Astrocyte (in vitro differentiated cells and primary cell): ENCODE measurements at regions not wholly inside any gene's neighbourhood (a gene's known extent, or its start where the extent isn't known, plus 50 kb on each side); places are given as distances from the start of the nearest gene placed in this dataset.

ENCODE experiments used
- DNase-seq: peaks from one replicate; pipeline ENCODE4 v3.0.0-alpha.2; 2010; ENCODE audit warnings: low read depth
- FAIRE-seq: peaks from 2 replicates; lab custom pipeline; 2011; peaks lifted over from hg19 to GRCh38; lab: Jason Lieb, UNC
- H2AFZ ChIP-seq: 2 replicates; pipeline ENCODE4 v1.6.0; 2012; ENCODE audit warnings: low read depth, low read length, inconsistent platforms
- H3K27ac ChIP-seq: 2 replicates; pipeline ENCODE4 v1.5.1; 2011; ENCODE audit warnings: low read depth, low read length, inconsistent platforms
- H3K27me3 ChIP-seq: 2 replicates; pipeline ENCODE4 v1.6.0; 2011; ENCODE audit warnings: low read length, inconsistent platforms; ENCODE audit not compliant: insufficient read depth
- H3K36me3 ChIP-seq: 2 replicates; pipeline ENCODE4 v1.5.1; 2011; ENCODE audit warnings: low read length, inconsistent platforms; ENCODE audit not compliant: insufficient read depth
- H3K4me1 ChIP-seq: 2 replicates; pipeline ENCODE4 v1.5.1; 2011; ENCODE audit warnings: low read length, inconsistent platforms; ENCODE audit not compliant: insufficient read depth
- H3K4me2 ChIP-seq: 2 replicates; pipeline ENCODE4 v1.6.0; 2012; ENCODE audit warnings: low read length, inconsistent platforms
- H3K4me3 ChIP-seq: 2 replicates; pipeline ENCODE4 v1.5.1; 2011; ENCODE audit warnings: low read depth, mild to moderate bottlenecking, low read length, inconsistent platforms; ENCODE audit not compliant: insufficient read depth
- H3K79me2 ChIP-seq: 2 replicates; pipeline ENCODE4 v1.6.0; 2012; ENCODE audit warnings: mild to moderate bottlenecking, low read length, inconsistent platforms; ENCODE audit not compliant: insufficient read depth
- H3K9ac ChIP-seq: 2 replicates; pipeline ENCODE4 v1.6.0; 2012; ENCODE audit warnings: mild to moderate bottlenecking, low read length, inconsistent platforms
- H3K9me3 ChIP-seq: 2 replicates; pipeline ENCODE4 v1.5.1; 2012; ENCODE audit warnings: low read depth, mild to moderate bottlenecking, low read length, inconsistent platforms; ENCODE audit not compliant: insufficient read depth
- H4K20me1 ChIP-seq: 2 replicates; pipeline ENCODE4 v1.6.0; 2012; ENCODE audit warnings: low read length, inconsistent platforms; ENCODE audit not compliant: insufficient read depth
- H3K27ac Mint-ChIP-seq: one replicate; pipeline ENCODE4 v1.8.0; 2021; ENCODE audit warnings: mild to moderate bottlenecking, mixed read lengths; ENCODE audit not compliant: unreplicated experiment
- H3K27me3 Mint-ChIP-seq: one replicate; pipeline ENCODE4 v1.8.0; 2021; ENCODE audit warnings: low read depth, mixed read lengths; ENCODE audit not compliant: unreplicated experiment
- H3K36me3 Mint-ChIP-seq: one replicate; pipeline ENCODE4 v1.8.0; 2021; ENCODE audit warnings: low read depth, mixed read lengths; ENCODE audit not compliant: unreplicated experiment
- H3K4me1 Mint-ChIP-seq: one replicate; pipeline ENCODE4 v1.8.0; 2021; ENCODE audit warnings: low read depth, mixed read lengths; ENCODE audit not compliant: unreplicated experiment
- H3K4me3 Mint-ChIP-seq: one replicate; pipeline ENCODE4 v1.8.0; 2021; ENCODE audit warnings: mild to moderate bottlenecking, moderate library complexity, mixed read lengths; ENCODE audit not compliant: unreplicated experiment
- H3K9me3 Mint-ChIP-seq: one replicate; pipeline ENCODE4 v1.8.0; 2021; ENCODE audit warnings: mild to moderate bottlenecking, mixed read lengths; ENCODE audit not compliant: unreplicated experiment
- EZH2 ChIP-seq: IDR thresholded peaks from 2 replicates; pipeline ENCODE4 v1.6.1; 2012; ENCODE audit warnings: mild to moderate bottlenecking, low read length, inconsistent platforms; ENCODE audit not compliant: insufficient read depth
- TF ChIP-seq, protein P1 (sequence below): IDR thresholded peaks from 2 replicates; pipeline ENCODE4 v1.5.1; 2011; ENCODE audit warnings: low read depth, mild to moderate bottlenecking, inconsistent platforms, low read length, moderate library complexity; ENCODE audit not compliant: insufficient read depth

DNA sequence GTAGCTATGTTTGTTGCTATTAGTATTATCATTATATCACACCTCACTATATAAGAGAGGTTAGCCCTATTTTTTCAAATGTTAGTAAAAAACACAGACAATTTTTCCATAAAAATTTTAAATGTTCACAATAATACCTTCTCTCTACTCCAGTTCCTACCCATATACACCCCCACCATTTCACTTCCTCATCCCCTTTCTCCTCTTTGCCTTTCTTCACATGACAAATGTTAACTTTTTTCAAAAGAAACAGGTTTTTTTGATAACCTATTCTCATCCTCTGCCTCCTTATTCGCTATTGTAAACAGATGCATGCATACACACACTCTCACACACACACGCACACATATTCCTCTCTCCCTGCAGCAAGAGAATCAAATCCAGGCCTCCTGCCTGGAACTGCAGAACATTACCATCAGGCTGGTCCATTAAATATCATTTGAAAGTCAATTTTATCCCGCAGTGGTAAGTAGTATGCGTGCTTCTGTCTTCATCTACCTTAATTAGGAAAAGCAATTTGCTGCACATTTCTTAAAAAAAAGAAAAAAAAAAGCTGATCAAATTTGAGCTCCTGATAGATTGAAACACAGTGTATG is 55.5 kb downstream of the MID1IP1 start:
- Mint-ChIP-seq H3K4me3 (no peak overlapping the region), H3K4me1 (peaks cover 9% of the 10 kb centered on the region), H3K27ac (no peak overlapping the region), H3K9me3 (no peaks in the 10 kb centered on the region), H3K36me3 (no peaks in the 10 kb centered on the region), H3K27me3 (no peaks in the 10 kb centered on the region)
- Histone ChIP-seq H3K4me2 (no peak overlapping the region), H2AFZ (no peak overlapping the region), H3K27me3 (no peaks in the 10 kb centered on the region), H4K20me1 (no peaks in the 10 kb centered on the region), H3K9ac (no peak overlapping the region), H3K4me3 (no peak overlapping the region), H3K4me1 (no peaks in the 10 kb centered on the region), H3K9me3 (no peaks in the 10 kb centered on the region), H3K36me3 (no peaks in the 10 kb centered on the region), H3K79me2 (no peaks in the 10 kb centered on the region), H3K27ac (no peak overlapping the region)
- FAIRE-seq (peak; percentile 77), DNase-seq (no peak)
- TF ChIP-seq EZH2 = no peak
- TF ChIP-seq, protein P1, sequence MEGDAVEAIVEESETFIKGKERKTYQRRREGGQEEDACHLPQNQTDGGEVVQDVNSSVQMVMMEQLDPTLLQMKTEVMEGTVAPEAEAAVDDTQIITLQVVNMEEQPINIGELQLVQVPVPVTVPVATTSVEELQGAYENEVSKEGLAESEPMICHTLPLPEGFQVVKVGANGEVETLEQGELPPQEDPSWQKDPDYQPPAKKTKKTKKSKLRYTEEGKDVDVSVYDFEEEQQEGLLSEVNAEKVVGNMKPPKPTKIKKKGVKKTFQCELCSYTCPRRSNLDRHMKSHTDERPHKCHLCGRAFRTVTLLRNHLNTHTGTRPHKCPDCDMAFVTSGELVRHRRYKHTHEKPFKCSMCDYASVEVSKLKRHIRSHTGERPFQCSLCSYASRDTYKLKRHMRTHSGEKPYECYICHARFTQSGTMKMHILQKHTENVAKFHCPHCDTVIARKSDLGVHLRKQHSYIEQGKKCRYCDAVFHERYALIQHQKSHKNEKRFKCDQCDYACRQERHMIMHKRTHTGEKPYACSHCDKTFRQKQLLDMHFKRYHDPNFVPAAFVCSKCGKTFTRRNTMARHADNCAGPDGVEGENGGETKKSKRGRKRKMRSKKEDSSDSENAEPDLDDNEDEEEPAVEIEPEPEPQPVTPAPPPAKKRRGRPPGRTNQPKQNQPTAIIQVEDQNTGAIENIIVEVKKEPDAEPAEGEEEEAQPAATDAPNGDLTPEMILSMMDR = no peak

DNA sequence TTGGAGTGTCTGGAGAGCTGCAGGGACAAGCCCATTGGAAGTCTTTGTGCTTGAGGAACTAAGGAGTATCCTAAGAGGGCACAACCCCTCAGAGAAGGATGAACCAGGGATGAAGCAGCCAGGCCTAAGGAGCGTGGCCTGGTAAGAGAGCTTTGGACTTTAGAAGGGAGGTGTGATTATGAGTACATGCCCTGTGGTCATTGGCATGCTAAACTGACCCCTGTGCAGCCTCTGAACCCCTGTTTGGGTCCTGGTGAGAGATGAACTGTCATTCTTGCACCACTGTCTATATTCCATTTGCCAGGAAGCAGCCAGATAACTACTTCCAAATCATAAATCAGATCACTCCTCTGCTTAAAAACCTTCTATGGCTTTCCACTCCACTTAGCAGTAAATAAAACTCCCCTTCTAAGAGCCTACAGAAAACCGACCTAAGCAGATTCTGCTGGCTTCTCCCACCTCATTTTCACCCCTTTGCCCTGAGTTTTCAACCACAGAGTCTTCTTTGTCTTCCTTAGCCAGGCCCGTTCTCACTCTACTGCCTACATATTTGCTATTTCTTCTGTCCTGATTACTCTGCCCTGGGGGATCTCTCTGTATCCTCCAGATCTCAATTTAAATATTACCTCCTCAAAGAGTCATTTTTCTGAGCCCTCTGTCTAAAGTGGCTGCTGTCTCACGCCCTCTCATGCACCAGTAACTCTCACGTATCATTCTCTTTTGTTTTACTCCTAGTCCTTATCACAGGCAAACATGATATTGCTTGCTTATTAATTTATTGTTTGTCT is 56.7 kb downstream of the MID1IP1 start:
- H3K4me1 Mint-ChIP-seq = peaks cover 9% of the 10 kb centered on the region
- Histone ChIP-seq H3K4me3 (no peak overlapping the region), H4K20me1 (no peaks in the 10 kb centered on the region), H3K9me3 (no peaks in the 10 kb centered on the region), H3K79me2 (no peaks in the 10 kb centered on the region), H3K4me1 (no peaks in the 10 kb centered on the region), H3K36me3 (no peaks in the 10 kb centered on the region), H3K27ac (no peak overlapping the region), H3K9ac (no peak overlapping the region), H3K4me2 (no peak overlapping the region), H3K27me3 (no peaks in the 10 kb centered on the region), H2AFZ (no peak overlapping the region)
- no peak for TF ChIP-seq EZH2
- TF ChIP-seq, protein P1 = no peak
- no peak for DNase-seq
- H3K4me3 Mint-ChIP-seq = no peak overlapping the region
- no peaks in the 10 kb centered on the region for H3K36me3 Mint-ChIP-seq
- no peak overlapping the region for H3K27ac Mint-ChIP-seq
- peak; percentile 23 for FAIRE-seq
- no peaks in the 10 kb centered on the region for H3K27me3 Mint-ChIP-seq
- no peaks in the 10 kb centered on the region for H3K9me3 Mint-ChIP-seq

DNA sequence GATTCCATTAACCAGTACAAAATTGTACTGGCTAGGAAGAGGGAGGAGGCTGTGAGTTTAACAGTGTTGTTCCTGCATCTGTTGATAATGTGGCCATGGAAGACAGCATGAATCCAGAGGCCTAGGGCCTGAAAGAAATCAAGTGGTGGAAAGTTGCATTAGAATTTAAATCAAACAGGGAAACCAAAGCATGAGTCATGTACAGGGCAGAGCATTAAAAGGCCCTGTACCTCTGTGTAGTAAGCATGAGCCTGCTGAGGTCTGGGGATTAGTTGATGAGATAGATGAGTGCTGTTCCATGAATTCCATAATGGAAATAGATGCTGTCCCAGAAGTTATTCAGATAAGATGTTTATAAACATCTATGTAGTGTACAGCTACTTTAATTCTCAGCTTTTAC is 58.3 kb downstream of the MID1IP1 start:
- peak; percentile 2 for DNase-seq
- H3K4me2 ChIP-seq = no peak overlapping the region
- no peak overlapping the region for H3K4me3 Mint-ChIP-seq
- no peak overlapping the region for H2AFZ ChIP-seq
- H3K27ac ChIP-seq = no peak overlapping the region
- no peak overlapping the region for H3K27ac Mint-ChIP-seq
- no peak overlapping the region for H3K4me3 ChIP-seq
- H4K20me1 ChIP-seq = no peaks in the 10 kb centered on the region
- H3K9me3 ChIP-seq = no peaks in the 10 kb centered on the region
- H3K4me1 ChIP-seq = no peaks in the 10 kb centered on the region
- no peaks in the 10 kb centered on the region for H3K79me2 ChIP-seq
- H3K27me3 Mint-ChIP-seq = no peaks in the 10 kb centered on the region
- no peak overlapping the region for H3K9ac ChIP-seq
- no peaks in the 10 kb centered on the region for H3K9me3 Mint-ChIP-seq
- TF ChIP-seq, protein P1 = no peak
- no peak for TF ChIP-seq EZH2
- H3K36me3 Mint-ChIP-seq = no peaks in the 10 kb centered on the region
- no peaks in the 10 kb centered on the region for H3K27me3 ChIP-seq
- H3K36me3 ChIP-seq = no peaks in the 10 kb centered on the region
- FAIRE-seq = peak; percentile 29
- peaks cover 9% of the 10 kb centered on the region for H3K4me1 Mint-ChIP-seq
